Ascending aorta (tissue), 2 donors: ENCODE measurements at regions not wholly inside any gene's neighbourhood (a gene's known extent, or its start where the extent isn't known, plus 50 kb on each side); places are given as distances from the start of the nearest gene placed in this dataset.

Experiments used
- DNase-seq, 2 donors: peaks; one replicate each; pipeline ENCODE4 v3.0.0-alpha.2; 2019; ENCODE audit warnings: low spot score in 2 of 2
- H3K27ac ChIP-seq, 2 donors: fragments of 200-600 bp; sonication (generic); one replicate each; pipeline ENCODE4 v1.5.1; 2016 to 2017; ENCODE audit warnings: mild to moderate bottlenecking in 1 of 2
- H3K27me3 ChIP-seq: fragments of 200-600 bp; sonication (generic); one replicate; pipeline ENCODE4 v1.5.1; 2017
- H3K36me3 ChIP-seq, 2 donors: fragments of 200-600 bp; sonication (generic); one replicate each; pipeline ENCODE4 v1.5.1; 2016
- H3K4me1 ChIP-seq, 2 donors: fragments of 200-600 bp; sonication (generic); one replicate each; pipeline ENCODE4 v1.5.1; 2016 to 2017; ENCODE audit warnings: mild to moderate bottlenecking in 1 of 2
- H3K4me3 ChIP-seq, 2 donors: fragments of 200-600 bp; sonication (generic); one replicate each; pipeline ENCODE4 v1.5.1; 2016 to 2017; ENCODE audit warnings: mild to moderate bottlenecking in 1 of 2
- H3K9me3 ChIP-seq, 2 donors: fragments of 200-600 bp; sonication (generic); one replicate each; pipeline ENCODE4 v1.5.1; 2016
- CTCF ChIP-seq, 3 experiments: fragments of 200-600 bp in 2 of 3; fragments of 450-650 bp in 1 of 3; sonication (generic) in 2 of 3; IDR thresholded peaks; one replicate each; pipeline ENCODE4 v1.5.1; 2016 to 2019; ENCODE audit warnings: antibody characterized with exemption in 3 of 3, mild to moderate bottlenecking in 1 of 3, moderate library complexity in 1 of 3
- intact Hi-C: fragments of 100-400 bp; cut with DNase I; formaldehyde crosslinking; loops from one replicate; pipeline ENCODE4 v1.15.1; 2023

GRCh38 chr2:164151522-164151921, 415.7 kb upstream of the FIGN start:
- intact Hi-C loops: no loop called here
- no peak for DNase-seq
- H3K27ac ChIP-seq: no peak overlapping the region
- no peaks in the 10 kb centered on the region for H3K9me3 ChIP-seq
- TF ChIP-seq CTCF (IDR thresholded peaks at IDR 0.05): no peak
- H3K4me1 ChIP-seq: no peaks in the 10 kb centered on the region
- H3K4me3 ChIP-seq: no peak overlapping the region
- H3K36me3 ChIP-seq: no peaks in the 10 kb centered on the region
- H3K27me3 ChIP-seq: no peaks in the 10 kb centered on the region

- H3K9me3 ChIP-seq: no peaks in the 10 kb centered on the region
- no peaks in the 10 kb centered on the region for H3K27me3 ChIP-seq
- no peak for TF ChIP-seq CTCF (IDR thresholded peaks at IDR 0.05)
- intact Hi-C loops: no loop called here
- H3K36me3 ChIP-seq: no peaks in the 10 kb centered on the region
- H3K27ac ChIP-seq: no peak overlapping the region
- H3K4me3 ChIP-seq: no peak overlapping the region
- H3K4me1 ChIP-seq: no peaks in the 10 kb centered on the region
- DNase-seq: no peak
These were observed 414.8 kb upstream of the FIGN start for GRCh38 chr2:164150604-164151003.

GRCh38 chr2:164146441-164146840, 410.6 kb upstream of the FIGN start:
- TF ChIP-seq CTCF (IDR thresholded peaks at IDR 0.05): no peak
- H3K36me3 ChIP-seq: no peaks in the 10 kb centered on the region
- no peak for DNase-seq
- H3K27me3 ChIP-seq: no peaks in the 10 kb centered on the region
- H3K4me3 ChIP-seq: no peak overlapping the region
- intact Hi-C loops: no loop called here
- no peaks in the 10 kb centered on the region for H3K9me3 ChIP-seq
- no peaks in the 10 kb centered on the region for H3K4me1 ChIP-seq
- no peak overlapping the region for H3K27ac ChIP-seq

DNA sequence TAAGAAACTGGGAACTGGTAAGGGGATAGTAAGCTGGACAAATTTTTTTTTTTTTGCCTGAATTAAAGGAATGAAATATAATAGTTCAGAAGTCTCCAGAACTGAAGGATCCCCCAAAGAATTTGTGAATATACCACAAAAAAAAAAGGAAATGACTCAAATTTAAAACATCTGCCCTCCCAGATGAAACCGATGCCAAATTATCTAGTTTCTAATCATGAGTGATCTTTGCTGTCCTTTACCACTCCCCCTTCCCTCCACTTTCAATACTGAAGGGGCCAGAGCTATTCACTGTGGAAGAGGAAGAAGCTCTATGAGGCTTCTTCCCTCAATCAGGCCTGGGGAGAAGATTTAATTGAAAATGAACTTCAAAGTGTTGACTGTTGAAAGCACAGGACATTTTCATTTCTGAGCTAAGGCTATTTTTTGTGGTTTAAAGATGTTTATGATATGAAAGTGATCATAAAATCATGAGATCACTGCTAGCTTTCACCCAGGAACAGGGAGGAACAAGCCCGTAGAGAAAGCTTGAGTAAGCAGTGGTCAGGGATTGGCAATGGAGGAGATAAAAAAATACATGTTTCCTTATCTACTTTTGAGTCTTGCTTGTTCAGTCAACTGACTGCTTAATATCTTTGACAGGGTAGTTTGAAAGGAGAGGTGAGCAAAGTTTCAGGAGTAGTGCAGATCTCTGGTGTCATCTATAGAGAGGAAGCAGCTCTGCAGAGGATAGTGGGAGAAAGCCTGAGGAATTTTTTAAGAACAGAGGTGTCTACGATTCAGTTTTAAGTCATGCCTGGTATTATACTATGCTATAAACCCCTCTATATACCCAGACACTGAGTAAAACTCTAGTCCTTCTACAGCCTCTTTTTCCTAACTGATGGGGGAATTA, 409.5 kb upstream of the FIGN start:
- Histone ChIP-seq H3K9me3 (no peaks in the 10 kb centered on the region), H3K27me3 (no peaks in the 10 kb centered on the region), H3K4me1 (no peaks in the 10 kb centered on the region), H3K4me3 (no peak overlapping the region), H3K27ac (no peak overlapping the region), H3K36me3 (no peaks in the 10 kb centered on the region)
- TF ChIP-seq CTCF (IDR thresholded peaks at IDR 0.05): no peak
- DNase-seq: no peak
- intact Hi-C loops: no loop called here

DNA sequence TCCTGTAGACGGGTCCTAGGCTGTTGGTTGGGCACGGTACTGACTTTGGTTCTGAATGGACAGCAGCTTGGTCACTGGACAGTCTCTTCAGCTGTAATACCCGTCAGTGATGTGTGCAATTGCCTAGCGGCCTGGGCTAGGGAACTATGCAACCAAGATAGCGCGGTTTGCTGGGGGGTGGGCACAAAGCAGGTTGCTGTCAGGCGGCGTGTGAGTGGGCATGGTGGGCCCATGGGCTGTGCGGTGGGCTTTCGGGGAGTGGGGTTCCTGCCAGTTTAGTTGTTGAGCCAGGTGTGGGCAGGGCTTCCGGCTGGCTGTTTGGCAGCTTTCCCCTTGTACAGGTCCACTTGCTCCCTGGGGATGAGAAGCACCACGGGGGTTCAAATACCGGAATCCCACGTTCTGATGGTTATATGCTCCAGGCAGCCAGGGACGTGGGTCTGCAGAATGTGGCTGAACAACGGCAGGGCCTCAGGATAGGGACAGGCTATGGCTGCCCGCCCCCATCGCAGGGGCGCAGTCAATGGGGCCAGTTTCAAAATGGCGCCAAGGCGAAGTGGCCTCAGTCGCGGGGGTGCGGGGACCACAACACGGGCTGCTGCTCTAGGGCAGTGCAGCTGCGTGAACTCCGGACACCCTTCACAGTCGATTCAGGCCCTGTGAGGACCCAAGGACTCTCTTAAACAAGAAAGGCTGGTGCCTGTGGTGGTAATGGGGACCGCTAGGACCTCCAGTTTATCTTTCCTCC, 407.5 kb upstream of the FIGN start:
- intact Hi-C loops: no loop called here
- Histone ChIP-seq H3K4me3 (no peak overlapping the region), H3K27me3 (no peaks in the 10 kb centered on the region), H3K36me3 (no peaks in the 10 kb centered on the region), H3K9me3 (no peaks in the 10 kb centered on the region), H3K27ac (no peak overlapping the region), H3K4me1 (no peaks in the 10 kb centered on the region)
- TF ChIP-seq CTCF (IDR thresholded peaks at IDR 0.05): no peak
- no peak for DNase-seq
